GM23338 (cell line): ENCODE measurements at regions not wholly inside any gene's neighbourhood (a gene's known extent, or its start where the extent isn't known, plus 50 kb on each side); places are given as distances from the start of the nearest gene placed in this dataset.

Experiments used
- ATAC-seq: fragments of 200-7000 bp; cut with Tn5 transposase; 3 replicates; pipeline ENCODE4 v1.9.1; 2020
- DNase-seq: peaks from one replicate; pipeline ENCODE4 v3.0.0-alpha.2; 2015; ENCODE audit warnings: low spot score
- H2AFZ ChIP-seq: fragments of 200-600 bp; sonication (generic); 2 replicates; pipeline ENCODE4 v1.8.0; 2016; ENCODE audit warnings: antibody characterized with exemption, mild to moderate bottlenecking, moderate library complexity
- H3F3A ChIP-seq: fragments of 200-600 bp; sonication (generic); replicated peaks from 2 replicates; pipeline ENCODE4 v1.8.0; 2017; ENCODE audit warnings: antibody characterized with exemption, mixed run types, low read depth
- H3K27ac ChIP-seq: fragments of 200-600 bp; sonication (generic); 2 replicates; pipeline ENCODE4 v1.6.1; 2016; ENCODE audit warnings: low read depth
- H3K27me3 ChIP-seq: fragments of 200-600 bp; sonication (generic); 2 replicates; pipeline ENCODE4 v1.8.0; 2016; ENCODE audit warnings: mild to moderate bottlenecking, mixed run types, moderate library complexity; ENCODE audit not compliant: insufficient read depth
- H3K36me3 ChIP-seq: fragments of 200-600 bp; sonication (generic); 2 replicates; pipeline ENCODE4 v1.8.0; 2016; ENCODE audit warnings: mild to moderate bottlenecking; ENCODE audit not compliant: insufficient read depth
- H3K4me1 ChIP-seq: fragments of 200-600 bp; sonication (generic); 2 replicates; pipeline ENCODE4 v1.8.0; 2016; ENCODE audit warnings: mild to moderate bottlenecking, moderate library complexity; ENCODE audit not compliant: insufficient read depth
- H3K4me2 ChIP-seq: fragments of 200-600 bp; sonication (generic); 2 replicates; pipeline ENCODE4 v1.7.1; 2017; ENCODE audit warnings: mixed run types
- H3K4me3 ChIP-seq: fragments of 200-600 bp; sonication (generic); 2 replicates; pipeline ENCODE4 v1.6.1; 2016; ENCODE audit warnings: mixed run types
- H3K79me2 ChIP-seq: fragments of 200-600 bp; sonication (generic); replicated peaks from 2 replicates; pipeline ENCODE4 v1.8.0; 2017; ENCODE audit warnings: mild to moderate bottlenecking; ENCODE audit not compliant: insufficient read depth
- H3K9me2 ChIP-seq: fragments of 200-600 bp; sonication (generic); 2 replicates; pipeline ENCODE4 v1.8.0; 2017; ENCODE audit not compliant: insufficient read depth
- H4K20me1 ChIP-seq: fragments of 200-600 bp; sonication (generic); replicated peaks from 2 replicates; pipeline ENCODE4 v1.8.0; 2017; ENCODE audit warnings: mild to moderate bottlenecking; ENCODE audit not compliant: insufficient read depth
- H3K27ac Mint-ChIP-seq: 2 replicates; pipeline ENCODE4 v1.8.0; 2020; ENCODE audit warnings: inconsistent platforms, mild to moderate bottlenecking, moderate library complexity, mixed read lengths
- H3K27me3 Mint-ChIP-seq: 3 replicates; pipeline ENCODE4 v1.8.0; 2022; ENCODE audit warnings: low read depth, mild to moderate bottlenecking, moderate library complexity, mixed read lengths, inconsistent platforms; ENCODE audit not compliant: insufficient read depth, poor library complexity
- H3K36me3 Mint-ChIP-seq: 3 replicates; pipeline ENCODE4 v1.8.0; 2021; ENCODE audit warnings: low read depth, mild to moderate bottlenecking, inconsistent platforms, moderate library complexity, mixed read lengths
- H3K4me1 Mint-ChIP-seq: 3 replicates; pipeline ENCODE4 v1.8.0; 2020; ENCODE audit warnings: mild to moderate bottlenecking, inconsistent platforms, mixed read lengths
- H3K4me3 Mint-ChIP-seq: 3 replicates; pipeline ENCODE4 v1.8.0; 2021; ENCODE audit warnings: moderate library complexity, mild to moderate bottlenecking, inconsistent platforms, mixed read lengths
- H3K9me3 Mint-ChIP-seq: 3 replicates; pipeline ENCODE4 v1.8.0; 2020; ENCODE audit warnings: moderate library complexity, mild to moderate bottlenecking, inconsistent platforms, mixed read lengths
- CREB1 ChIP-seq: fragments of 250-450 bp; sonication (Bioruptor Pico); IDR thresholded peaks from 2 replicates; pipeline ENCODE4 v1.5.0; 2020; ENCODE audit warnings: low read depth, mild to moderate bottlenecking, moderate library complexity
- CTCF ChIP-seq, 2 experiments: fragments of 200-600 bp in 1 of 2; sonication (generic) in 1 of 2; conservative IDR thresholded peaks; 2 replicates each; pipeline versions ENCODE4 v1.5.1 to v1.6.1; 2016 to 2017; ENCODE audit warnings: antibody characterized with exemption in 2 of 2, low read depth in 2 of 2, mild to moderate bottlenecking in 2 of 2, moderate library complexity in 1 of 2
- ETS1 ChIP-seq: IDR thresholded peaks from 2 replicates; pipeline ENCODE4 v1.6.1; 2016; ENCODE audit warnings: antibody characterized with exemption
- EZH2 ChIP-seq: fragments of 200-600 bp; sonication (generic); IDR thresholded peaks from one replicate; pipeline ENCODE4 v1.8.0; 2017; ENCODE audit warnings: antibody characterized with exemption, mild to moderate bottlenecking, low read depth; ENCODE audit not compliant: unreplicated experiment
- EZH2phosphoT487 ChIP-seq: fragments of 200-600 bp; sonication (generic); IDR thresholded peaks from one replicate; pipeline ENCODE4 v1.8.1; 2018; ENCODE audit warnings: antibody characterized with exemption; ENCODE audit not compliant: unreplicated experiment
- JUNB ChIP-seq: IDR thresholded peaks from one replicate; pipeline ENCODE4 v1.6.1; 2016; ENCODE audit warnings: antibody characterized with exemption; ENCODE audit not compliant: unreplicated experiment
- NANOG ChIP-seq: IDR thresholded peaks from 2 replicates; pipeline ENCODE4 v1.6.1; 2016; ENCODE audit warnings: antibody characterized with exemption, borderline replicate concordance
- POLR2AphosphoS5 ChIP-seq: IDR thresholded peaks from 2 replicates; pipeline ENCODE4 v1.6.1; 2016; ENCODE audit warnings: antibody characterized with exemption, low read depth
- REST ChIP-seq: IDR thresholded peaks from one replicate; pipeline ENCODE4 v1.6.1; 2018; ENCODE audit warnings: antibody characterized with exemption; ENCODE audit not compliant: unreplicated experiment
- STAT1 ChIP-seq: IDR thresholded peaks from one replicate; pipeline ENCODE4 v1.6.1; 2016; ENCODE audit warnings: antibody characterized with exemption; ENCODE audit not compliant: unreplicated experiment
- ZNF114 ChIP-seq: fragments of 250-450 bp; sonication (Bioruptor Pico); IDR thresholded peaks from 2 replicates; pipeline ENCODE4 v1.5.0; 2020; ENCODE audit warnings: mild to moderate bottlenecking, moderate library complexity
- ZNF331 ChIP-seq: fragments of 250-450 bp; sonication (Bioruptor Pico); IDR thresholded peaks from 2 replicates; pipeline ENCODE4 v1.5.0; 2020; ENCODE audit warnings: low read depth, mild to moderate bottlenecking, moderate library complexity
- ZNF462 ChIP-seq: fragments of 250-450 bp; sonication (Bioruptor Pico); IDR thresholded peaks from 2 replicates; pipeline ENCODE4 v1.5.0; 2020; ENCODE audit warnings: mild to moderate bottlenecking, moderate library complexity

- Histone ChIP-seq H3F3A (no peaks in the 10 kb centered on the region), H3K27ac (no peak overlapping the region), H3K27me3 (no peaks in the 10 kb centered on the region), H3K4me2 (no peak overlapping the region), H2AFZ (no peak overlapping the region), H3K4me1 (no peaks in the 10 kb centered on the region), H3K36me3 (no peaks in the 10 kb centered on the region), H4K20me1 (no peaks in the 10 kb centered on the region), H3K9me2 (no peaks in the 10 kb centered on the region), H3K4me3 (no peak overlapping the region), H3K79me2 (no peaks in the 10 kb centered on the region)
- no peak for DNase-seq
- H3K27ac Mint-ChIP-seq = no peak overlapping the region
- H3K27me3 Mint-ChIP-seq = no peaks in the 10 kb centered on the region
- no peaks in the 10 kb centered on the region for H3K4me1 Mint-ChIP-seq
- H3K9me3 Mint-ChIP-seq = no peaks in the 10 kb centered on the region
- H3K36me3 Mint-ChIP-seq = no peaks in the 10 kb centered on the region
- no peak for TF ChIP-seq CREB1 (CRISPR knock-in tag)
- TF ChIP-seq ETS1 = no peak
- no peak for TF ChIP-seq REST
- TF ChIP-seq ZNF114 (CRISPR knock-in tag) = no peak
- no peak for TF ChIP-seq POLR2AphosphoS5
- TF ChIP-seq EZH2 = no peak
- no peak for TF ChIP-seq EZH2phosphoT487
- no peak for TF ChIP-seq JUNB
- TF ChIP-seq CTCF (conservative IDR thresholded peaks at IDR 0.05; ENCODE audit: low read depth in 2 of 2) = no peak
- no peak for TF ChIP-seq STAT1
- no peak for TF ChIP-seq ZNF331 (CRISPR knock-in tag)
- TF ChIP-seq ZNF462 (CRISPR knock-in tag) = no peak
- TF ChIP-seq NANOG = no peak
- no peak overlapping the region for H3K4me3 Mint-ChIP-seq
- ATAC-seq = no peak
Measured at GRCh38 chr2:215670396-215670795, 234.5 kb upstream of the FN1 start.
